ENCODE measurements at regions not wholly inside any gene's neighbourhood (a gene's known extent, or its start where the extent isn't known, plus 50 kb on each side); places are given as distances from the start of the nearest gene placed in this dataset.

GRCh38 chr9:13354733-13355132, 75.2 kb upstream of the MPDZ start:
- TF ChIP-seq SUZ12 (IDR thresholded peaks at IDR 0.05) = no peak
- DNase-seq (ENCODE audit: extremely low spot score) = no peak
- ChIA-PET POLR2A (no interaction called here), CTCF (no interaction called here)

GRCh38 chr9:13352451-13352979, 73.0 kb upstream of the MPDZ start:
- DNase-seq (ENCODE audit: extremely low spot score) = no peak
- no peak for TF ChIP-seq L3MBTL2 (conservative IDR thresholded peaks at IDR 0.05)
- TF ChIP-seq LEF1 (IDR thresholded peaks at IDR 0.05; ENCODE audit: borderline replicate concordance) = no peak
- TF ChIP-seq ARNT (IDR thresholded peaks at IDR 0.05) = no peak
- TF ChIP-seq FOXA1 (IDR thresholded peaks at IDR 0.05) = no peak
- no peak for TF ChIP-seq BHLHE40 (IDR thresholded peaks at IDR 0.05; ENCODE audit: borderline replicate concordance)
- no peak for TF ChIP-seq FOXK2 (IDR thresholded peaks at IDR 0.05)
- TF ChIP-seq HDGF (IDR thresholded peaks at IDR 0.05; ENCODE audit: borderline replicate concordance) = no peak
- no peak for TF ChIP-seq NFRKB (IDR thresholded peaks at IDR 0.05)
- TF ChIP-seq ZNF384 (IDR thresholded peaks at IDR 0.05) = no peak
- no peak for TF ChIP-seq TARDBP (IDR thresholded peaks at IDR 0.05)
- no peak for TF ChIP-seq SUZ12 (IDR thresholded peaks at IDR 0.05)
- TF ChIP-seq PKNOX1 (IDR thresholded peaks at IDR 0.05) = no peak
- no peak for TF ChIP-seq ELF4 (IDR thresholded peaks at IDR 0.05)
- no peak for TF ChIP-seq SP1 (IDR thresholded peaks at IDR 0.05)
- TF ChIP-seq CTBP1 (IDR thresholded peaks at IDR 0.05; ENCODE audit: borderline replicate concordance) = no peak
- no peak for TF ChIP-seq FOXM1 (IDR thresholded peaks at IDR 0.05; ENCODE audit: borderline replicate concordance)
- POLR2A ChIA-PET = no interaction called here
- CTCF ChIA-PET = interaction anchor here (0.6 kb wide), 1 partner anchor 20 kb away, joined by 3 read pairs; no protein-coding TSS in a partner anchor

- POLR2A ChIA-PET = no interaction called here
- DNase-seq (ENCODE audit: extremely low spot score) = peak; percentile 10
- no peak for TF ChIP-seq SP1 (IDR thresholded peaks at IDR 0.05)
- TF ChIP-seq ARNT (IDR thresholded peaks at IDR 0.05) = no peak
- TF ChIP-seq LEF1 (IDR thresholded peaks at IDR 0.05; ENCODE audit: borderline replicate concordance) = no peak
- TF ChIP-seq FOXA1 (IDR thresholded peaks at IDR 0.05) = no peak
- TF ChIP-seq FOXM1 (IDR thresholded peaks at IDR 0.05; ENCODE audit: borderline replicate concordance) = no peak
- CTCF ChIA-PET = interaction anchor here (0.6 to 1.4 kb wide), 2 partner anchors 19 to 262 kb away, joined by 3 read pairs; no protein-coding TSS in a partner anchor
Observed at GRCh38 chr9:13351778-13352386, 72.4 kb upstream of the MPDZ start.

- ChIA-PET CTCF (interaction anchor here (0.9 kb wide), 2 partner anchors 18 to 20 kb away, joined by 3 read pairs; no protein-coding TSS in a partner anchor), POLR2A (no interaction called here)
Observed at GRCh38 chr9:13332571-13332970, 53.1 kb upstream of the MPDZ start.

GRCh38 chr9:13331320-13331719, 51.8 kb upstream of the MPDZ start:
- no peak for DNase-seq (ENCODE audit: extremely low spot score)
- ChIA-PET CTCF (no interaction called here), POLR2A (no interaction called here)
- TF ChIP-seq ZNF384 (IDR thresholded peaks at IDR 0.05) = no peak
- no peak for TF ChIP-seq NFRKB (IDR thresholded peaks at IDR 0.05)
- TF ChIP-seq ARNT (IDR thresholded peaks at IDR 0.05) = no peak
- no peak for TF ChIP-seq ELF4 (IDR thresholded peaks at IDR 0.05)
- no peak for TF ChIP-seq L3MBTL2 (conservative IDR thresholded peaks at IDR 0.05)
- TF ChIP-seq TARDBP (IDR thresholded peaks at IDR 0.05) = no peak
- TF ChIP-seq SP1 (IDR thresholded peaks at IDR 0.05) = no peak
- TF ChIP-seq FOXK2 (IDR thresholded peaks at IDR 0.05) = no peak

More at GRCh38 chr9:13332571-13332970, 53.1 kb upstream of the MPDZ start:
- no peak for DNase-seq (ENCODE audit: extremely low spot score)
- TF ChIP-seq TARDBP (IDR thresholded peaks at IDR 0.05) (no peak), BHLHE40 (IDR thresholded peaks at IDR 0.05; ENCODE audit: borderline replicate concordance) (no peak), SP1 (IDR thresholded peaks at IDR 0.05) (no peak), HDGF (IDR thresholded peaks at IDR 0.05; ENCODE audit: borderline replicate concordance) (no peak), FOXM1 (IDR thresholded peaks at IDR 0.05; ENCODE audit: borderline replicate concordance) (no peak), NFRKB (IDR thresholded peaks at IDR 0.05) (no peak), LEF1 (IDR thresholded peaks at IDR 0.05; ENCODE audit: borderline replicate concordance) (no peak), SUZ12 (IDR thresholded peaks at IDR 0.05) (no peak), ARNT (IDR thresholded peaks at IDR 0.05) (no peak), L3MBTL2 (conservative IDR thresholded peaks at IDR 0.05) (no peak), FOXA1 (IDR thresholded peaks at IDR 0.05) (no peak), ZNF384 (IDR thresholded peaks at IDR 0.05) (no peak), FOXK2 (IDR thresholded peaks at IDR 0.05) (no peak), PKNOX1 (IDR thresholded peaks at IDR 0.05) (no peak), CTBP1 (IDR thresholded peaks at IDR 0.05; ENCODE audit: borderline replicate concordance) (no peak), ELF4 (IDR thresholded peaks at IDR 0.05) (no peak)

- POLR2A ChIA-PET = no interaction called here
- DNase-seq (ENCODE audit: extremely low spot score) = no peak
- TF ChIP-seq ZNF384 (IDR thresholded peaks at IDR 0.05) (no peak), FOXK2 (IDR thresholded peaks at IDR 0.05) (no peak), BHLHE40 (IDR thresholded peaks at IDR 0.05; ENCODE audit: borderline replicate concordance) (no peak), ARNT (IDR thresholded peaks at IDR 0.05) (no peak), TARDBP (IDR thresholded peaks at IDR 0.05) (no peak), SP1 (IDR thresholded peaks at IDR 0.05) (no peak), FOXM1 (IDR thresholded peaks at IDR 0.05; ENCODE audit: borderline replicate concordance) (no peak), CTBP1 (IDR thresholded peaks at IDR 0.05; ENCODE audit: borderline replicate concordance) (no peak), L3MBTL2 (conservative IDR thresholded peaks at IDR 0.05) (no peak), FOXA1 (IDR thresholded peaks at IDR 0.05) (no peak), PKNOX1 (IDR thresholded peaks at IDR 0.05) (no peak), LEF1 (IDR thresholded peaks at IDR 0.05; ENCODE audit: borderline replicate concordance) (no peak), NFRKB (IDR thresholded peaks at IDR 0.05) (no peak), SUZ12 (IDR thresholded peaks at IDR 0.05) (no peak), ELF4 (IDR thresholded peaks at IDR 0.05) (no peak)
- CTCF ChIA-PET = no interaction called here
Observed at GRCh38 chr9:13330396-13331004, 51.0 kb upstream of the MPDZ start.

All from HEK293T (cell line).